Activated T-helper 9 cell treated with anti-CD3 and anti-CD28 coated beads, Interleukin-2, amount 50 U/mL, for 16 hours (primary cell): ENCODE measurements at regions not wholly inside any gene's neighbourhood (a gene's known extent, or its start where the extent isn't known, plus 50 kb on each side); places are given as distances from the start of the nearest gene placed in this dataset.
A peak's percentile ranks its signal among the peaks of the same experiment; 100 is the strongest.

Experiments
- DNase-seq: peaks from one replicate; pipeline ENCODE4 v3.0.0-alpha.2; 2020; ENCODE audit warnings: low read depth

DNA sequence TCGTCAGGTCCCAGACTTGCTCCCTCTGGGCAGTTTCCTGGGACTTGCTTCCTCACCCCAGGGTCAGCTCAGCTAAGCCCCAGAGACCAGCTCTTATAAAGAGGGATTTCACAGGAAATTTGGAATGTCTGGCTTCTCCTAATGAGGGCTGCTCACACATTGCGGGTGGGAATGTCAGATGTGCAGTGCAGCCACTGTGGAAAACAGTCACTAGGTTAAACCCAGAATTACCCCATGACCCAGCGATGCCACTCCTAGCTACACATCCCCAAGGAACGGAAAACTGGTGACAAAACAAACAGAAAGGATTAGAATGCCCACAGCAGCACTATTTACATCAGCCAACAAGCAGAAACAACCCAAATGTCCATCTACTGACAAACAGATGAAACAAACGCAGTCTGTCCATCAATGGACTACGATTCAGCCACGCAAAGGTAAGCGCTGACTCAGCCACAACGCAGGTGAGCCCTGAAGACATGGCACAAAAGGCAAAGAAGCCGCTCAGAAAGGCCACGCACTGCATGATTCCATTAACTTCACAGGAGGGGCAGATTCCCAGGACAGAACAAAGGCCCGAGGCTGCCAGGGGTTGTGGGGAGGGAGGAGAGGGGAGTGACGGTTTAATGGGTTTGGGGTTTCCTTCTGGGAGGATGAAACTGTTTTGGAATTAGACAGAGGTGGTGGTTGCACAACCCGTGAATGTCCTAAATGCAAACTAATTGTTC is 63.0 kb downstream of the NCOR2 start:
- no peak for DNase-seq

DNA sequence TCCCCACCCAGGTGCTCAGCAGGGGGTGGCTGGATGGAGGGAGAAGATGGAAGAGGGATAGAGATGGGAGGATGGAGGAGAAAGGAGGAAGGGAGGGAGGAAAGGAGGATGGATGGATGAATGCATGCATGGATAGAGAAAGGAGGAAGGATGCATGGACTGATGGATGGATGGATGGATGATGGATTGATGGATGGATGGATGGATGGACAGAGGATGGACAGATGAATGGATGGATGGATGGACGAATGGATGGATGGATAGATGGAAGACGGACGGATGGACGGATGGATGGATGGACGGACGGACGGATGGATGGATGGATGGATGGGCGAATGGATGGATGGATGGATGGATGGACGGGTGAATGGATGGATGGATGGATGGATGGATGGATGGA is 64.1 kb downstream of the NCOR2 start:
- no peak for DNase-seq

- no peak for DNase-seq
Measured at GRCh38 chr12:124502379-124502778, 65.0 kb downstream of the NCOR2 start.

DNA sequence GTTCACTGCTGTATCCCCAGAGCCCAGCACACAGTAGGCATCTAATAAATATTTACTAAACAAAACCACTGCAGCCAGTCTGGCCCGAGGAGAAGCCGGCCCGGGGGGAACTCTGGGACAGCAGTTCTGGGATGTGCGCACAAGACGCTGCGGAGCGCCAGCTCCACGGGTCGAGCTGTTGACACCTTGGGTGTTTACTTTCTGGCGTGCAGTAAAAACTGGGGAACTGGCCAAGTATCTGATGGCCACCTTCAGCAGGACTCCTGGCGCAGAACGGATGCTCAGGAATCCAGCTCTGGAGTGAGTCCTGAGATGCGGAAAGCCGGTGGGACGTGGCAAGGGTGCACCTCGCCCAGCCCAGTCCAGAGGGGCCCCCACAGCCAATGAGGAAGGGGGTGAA is 65.6 kb downstream of the NCOR2 start:
- no peak for DNase-seq

- no peak for DNase-seq
Measured at GRCh38 chr12:124501112-124501561, 66.3 kb downstream of the NCOR2 start.

DNA sequence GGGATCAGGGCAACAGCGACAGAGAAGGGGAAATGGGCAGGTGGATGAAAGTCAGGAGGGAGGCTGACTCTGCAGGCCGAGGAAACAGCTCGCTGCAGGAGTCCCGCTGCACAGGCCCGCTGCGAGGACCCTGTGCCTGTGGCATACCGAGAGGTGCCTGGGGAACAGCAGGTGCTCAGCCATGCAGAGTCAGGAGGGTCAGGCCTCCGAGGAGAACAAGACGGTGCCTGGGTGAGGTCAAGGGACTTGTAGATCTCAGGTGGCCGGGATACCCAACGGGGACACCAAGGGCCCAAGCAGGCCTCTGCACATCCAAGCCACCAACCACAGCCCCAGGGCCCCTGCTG is 67.5 kb downstream of the NCOR2 start:
- DNase-seq: no peak

DNA sequence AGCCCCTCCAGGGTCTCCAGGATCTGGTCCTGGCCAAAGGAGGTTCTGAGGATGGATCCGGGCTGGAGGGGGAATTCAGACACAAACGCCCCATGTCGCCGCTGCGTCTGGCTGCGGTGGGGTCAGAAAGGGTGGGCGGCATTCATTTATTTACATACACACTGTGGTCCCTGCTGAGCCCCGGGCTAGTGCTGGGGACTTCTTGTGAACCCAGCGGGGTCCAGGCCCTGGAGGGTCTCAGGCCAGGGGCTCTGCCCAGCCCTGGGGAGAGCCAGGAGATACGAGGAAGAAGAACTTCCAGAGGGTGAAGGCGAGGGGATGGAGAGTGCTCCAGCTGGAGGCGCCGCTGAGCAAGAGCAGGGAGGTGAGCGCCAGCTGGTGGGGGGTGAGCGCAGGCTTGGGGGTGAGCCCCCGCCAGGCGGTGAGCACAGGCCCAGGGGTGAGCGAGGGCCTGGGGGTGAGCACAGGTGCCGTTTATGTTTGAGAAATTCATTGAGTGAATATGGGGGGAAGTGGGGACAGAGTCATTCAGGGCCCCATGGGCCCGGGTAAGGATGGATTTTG is 68.1 kb downstream of the NCOR2 start:
- DNase-seq: no peak

DNA sequence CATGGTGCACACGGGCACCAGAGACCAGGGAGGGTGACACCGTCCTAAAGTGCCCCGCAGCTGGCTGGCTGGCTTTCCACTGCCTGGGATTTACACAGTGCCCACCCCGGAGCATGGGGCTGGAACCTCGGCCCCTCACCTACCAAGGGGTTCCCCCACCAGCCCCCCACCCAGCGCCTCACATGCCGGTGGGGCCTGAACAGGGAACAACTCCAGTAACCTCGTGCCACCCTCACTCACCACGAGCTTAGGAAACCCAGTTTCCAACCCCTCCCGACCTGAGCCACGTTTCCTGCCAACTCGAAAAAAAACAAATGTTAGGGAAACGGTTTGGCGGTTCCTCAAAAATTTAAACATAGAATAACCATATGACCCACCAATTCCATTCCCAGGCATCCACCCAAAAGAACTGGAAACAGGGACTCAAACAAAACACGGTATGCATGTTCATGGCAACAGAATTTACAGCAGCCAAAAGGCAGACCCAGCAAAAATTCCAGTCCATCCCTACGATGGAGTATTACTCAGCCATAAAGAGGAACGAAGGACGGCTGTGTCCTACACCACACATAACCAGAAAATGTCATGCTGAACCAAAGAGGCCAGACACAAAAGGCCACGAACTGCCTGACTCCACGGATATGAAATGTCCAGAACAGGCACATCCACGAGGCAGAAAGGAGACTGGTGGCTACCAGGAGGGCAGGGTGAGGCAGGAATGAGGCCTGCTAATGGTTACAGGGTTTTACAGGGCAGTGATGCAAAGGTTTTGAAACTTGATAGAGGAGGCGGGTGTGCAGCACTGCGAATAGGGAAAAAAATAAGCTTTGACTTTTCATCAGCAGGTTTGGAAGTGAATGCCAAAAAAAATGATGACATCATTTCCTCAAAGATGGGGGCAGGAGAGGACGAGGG is 68.9 kb downstream of the NCOR2 start:
- DNase-seq: no peak

GRCh38 chr12:124497658-124498057 is 69.8 kb downstream of the NCOR2 start:
- DNase-seq: no peak

GRCh38 chr12:124497039-124497438 is 70.4 kb downstream of the NCOR2 start:
- DNase-seq: no peak

GRCh38 chr12:124496584-124496983 is 70.8 kb downstream of the NCOR2 start:
- DNase-seq: no peak

- no peak for DNase-seq
Measured at GRCh38 chr12:124495194-124495983, 72.0 kb downstream of the NCOR2 start.

GRCh38 chr12:124494751-124495129 is 72.7 kb downstream of the NCOR2 start:
- no peak for DNase-seq

DNA sequence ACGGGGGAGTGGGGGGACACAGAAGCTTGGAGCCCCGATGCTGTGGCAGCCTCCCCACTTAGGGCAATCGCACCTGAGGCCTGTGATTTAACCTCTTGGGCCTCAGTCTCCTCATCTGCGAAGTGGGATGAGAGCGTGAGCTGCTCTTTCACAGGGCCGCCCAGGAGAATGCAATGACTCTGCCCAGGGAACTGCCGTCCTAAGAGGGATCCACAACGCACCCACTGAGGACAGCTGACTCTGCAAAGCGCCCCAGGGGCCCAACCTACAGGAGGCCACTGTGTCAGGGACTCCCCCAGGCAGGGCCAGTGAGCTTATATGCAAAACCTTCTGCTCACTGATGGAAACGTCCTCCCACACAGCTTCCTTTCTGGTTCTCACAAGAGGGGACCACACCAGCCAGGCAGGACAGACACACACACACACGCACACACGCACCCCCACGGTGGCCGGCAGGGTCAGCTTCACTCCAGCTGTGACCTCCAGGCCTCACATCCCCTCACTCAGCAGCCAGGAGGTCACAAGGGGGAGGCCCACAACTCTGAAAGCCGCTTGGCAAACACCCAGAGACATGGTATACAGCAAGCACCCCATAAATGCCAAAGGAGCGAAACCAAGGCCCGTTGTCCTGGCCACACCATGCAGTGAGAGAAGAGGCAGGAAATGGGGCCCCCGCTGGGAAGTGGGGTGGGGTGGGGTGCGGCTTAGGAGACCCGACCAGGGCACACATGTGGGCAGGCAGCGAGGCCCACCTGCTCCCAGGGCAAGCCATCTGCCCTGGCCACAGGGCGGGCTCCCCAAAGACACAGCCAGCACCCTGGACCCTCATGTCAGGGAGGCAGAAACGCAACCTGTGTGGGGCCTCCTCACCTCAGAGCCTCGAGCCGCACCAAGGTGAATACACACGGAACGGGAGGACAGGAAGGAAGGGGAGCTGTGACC is 73.3 kb downstream of the NCOR2 start:
- DNase-seq: peak; percentile 23

DNA sequence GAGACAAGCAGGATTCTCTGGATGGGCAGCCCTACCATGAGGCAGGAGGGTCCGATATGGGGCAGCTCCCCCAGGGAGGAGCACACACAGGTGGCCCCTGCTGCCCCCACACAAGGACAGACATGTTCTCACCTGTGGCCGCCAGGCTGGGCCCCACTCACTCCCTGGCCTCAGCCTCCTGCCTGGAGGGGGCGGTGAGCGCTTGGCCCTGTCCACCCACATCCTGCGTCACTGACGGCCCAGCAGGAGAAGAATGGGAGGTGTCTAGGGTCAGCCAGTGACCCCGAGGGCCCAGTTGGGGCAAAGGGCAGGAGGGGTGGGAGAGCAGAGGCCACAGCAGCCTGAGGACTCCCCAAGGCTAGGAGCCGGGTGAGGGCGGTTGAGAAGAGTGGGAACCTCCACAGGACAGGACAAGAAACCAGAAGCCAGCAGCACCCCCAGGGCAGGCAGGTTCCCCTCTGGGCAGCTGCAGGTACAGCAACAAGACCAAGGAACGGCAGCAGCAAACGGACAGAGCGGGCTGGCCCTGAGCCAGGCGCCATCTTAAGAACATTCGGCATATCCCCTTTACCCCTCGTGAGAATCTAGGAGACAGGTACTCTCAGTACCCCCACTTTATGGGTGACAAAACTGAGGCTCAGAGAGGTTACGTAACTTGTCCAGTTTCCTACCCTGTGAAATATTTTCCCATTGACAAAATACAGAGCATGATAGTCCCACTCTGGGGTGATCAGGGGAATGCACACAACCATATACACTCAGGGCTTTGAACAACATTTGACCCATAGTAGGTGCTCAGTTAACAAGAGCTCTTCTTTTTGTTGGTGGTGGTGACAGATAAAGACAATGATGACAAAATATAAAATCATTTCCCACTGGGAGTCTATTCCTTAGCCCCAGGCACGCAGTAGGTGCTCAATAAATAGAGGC is 74.3 kb downstream of the NCOR2 start:
- DNase-seq: no peak

- DNase-seq: no peak
Measured at GRCh38 chr12:124491856-124492420, 75.5 kb downstream of the NCOR2 start.

GRCh38 chr12:124491310-124491709 is 76.1 kb downstream of the NCOR2 start:
- no peak for DNase-seq

- no peak for DNase-seq
Measured at GRCh38 chr12:124490584-124491305, 76.7 kb downstream of the NCOR2 start.
